CD14-positive monocyte (primary cell): ENCODE measurements at regions not wholly inside any gene's neighbourhood (a gene's known extent, or its start where the extent isn't known, plus 50 kb on each side); places are given as distances from the start of the nearest gene placed in this dataset.

ENCODE experiments used
- DNase-seq, 3 donors: peaks; one replicate each; pipeline ENCODE4 v3.0.0-alpha.2; 2011 to 2022
- H2AFZ ChIP-seq: 2 replicates; pipeline ENCODE4 v1.6.0; 2012; ENCODE audit warnings: mild to moderate bottlenecking, low read depth, low read length, inconsistent platforms; ENCODE audit not compliant: insufficient read depth, poor library complexity, severe bottlenecking
- H3K27ac ChIP-seq, 2 donors: 1 replicate in 1 of 2; 2 replicates in 1 of 2; pipeline ENCODE4 v1.5.1; 2012 to 2013; ENCODE audit warnings: low read length in 2 of 2, control low read depth in 1 of 2, inconsistent platforms in 1 of 2, low read depth in 1 of 2, mild to moderate bottlenecking in 1 of 2
- H3K27me3 ChIP-seq, 2 donors: one replicate each; pipeline versions ENCODE4 v1.6.0 to v1.6.1; 2011 to 2013; ENCODE audit warnings: low read length in 2 of 2; ENCODE audit not compliant: control insufficient read depth in 2 of 2, insufficient read depth in 2 of 2
- H3K36me3 ChIP-seq, 2 donors: replicated peaks in 1 of 2; 1 replicate in 1 of 2; 2 replicates in 1 of 2; pipeline versions ENCODE4 v1.5.1 to v1.6.1; 2012 to 2013; ENCODE audit warnings: low read length in 2 of 2, control low read depth in 1 of 2, inconsistent platforms in 1 of 2, mild to moderate bottlenecking in 1 of 2; ENCODE audit not compliant: insufficient read depth in 2 of 2, control insufficient read depth in 1 of 2
- H3K4me1 ChIP-seq, 2 donors: 1 replicate in 1 of 2; 2 replicates in 1 of 2; pipeline versions ENCODE4 v1.5.1 to v1.6.1; 2012 to 2013; ENCODE audit warnings: low read length in 2 of 2, control low read depth in 1 of 2, inconsistent platforms in 1 of 2, mild to moderate bottlenecking in 1 of 2, moderate library complexity in 1 of 2; ENCODE audit not compliant: insufficient read depth in 2 of 2, control insufficient read depth in 1 of 2
- H3K4me2 ChIP-seq: replicated peaks from 2 replicates; pipeline ENCODE3; 2012; ENCODE audit warnings: low read length, moderate library complexity, mild to moderate bottlenecking; ENCODE audit not compliant: poor library complexity, severe bottlenecking; ENCODE audit errors: extremely low read depth
- H3K4me3 ChIP-seq, 3 experiments: fragments of 200-600 bp in 1 of 3; sonication (generic) in 1 of 3; replicated peaks in 1 of 3; 1 replicate in 2 of 3; 2 replicates in 1 of 3; pipeline ENCODE4 v1.5.1; 2011 to 2013; ENCODE audit warnings: low read length in 3 of 3, mild to moderate bottlenecking in 3 of 3, control low read depth in 2 of 3, low read depth in 2 of 3, inconsistent platforms in 1 of 3, moderate library complexity in 1 of 3
- H3K79me2 ChIP-seq: 2 replicates; pipeline ENCODE4 v1.6.0; 2012; ENCODE audit warnings: mild to moderate bottlenecking, control low read depth, inconsistent platforms, low read length, moderate library complexity; ENCODE audit not compliant: insufficient read depth
- H3K9ac ChIP-seq: 2 replicates; pipeline ENCODE4 v1.6.0; 2017; ENCODE audit warnings: low read length, mild to moderate bottlenecking; ENCODE audit not compliant: insufficient read depth, poor library complexity, severe bottlenecking
- H3K9me3 ChIP-seq, 2 donors: replicated peaks in 1 of 2; 1 replicate in 1 of 2; 2 replicates in 1 of 2; pipeline versions ENCODE4 v1.5.1 to v1.6.1; 2012 to 2013; ENCODE audit warnings: low read length in 2 of 2, control low read depth in 1 of 2; ENCODE audit not compliant: control insufficient read depth in 1 of 2, insufficient read depth in 1 of 2
- H4K20me1 ChIP-seq: 2 replicates; pipeline ENCODE4 v1.6.0; 2012; ENCODE audit warnings: mild to moderate bottlenecking, low read length, control low read depth, moderate library complexity; ENCODE audit not compliant: insufficient read depth
- H3K27ac Mint-ChIP-seq, 7 donors: one replicate each; pipeline ENCODE4 v1.8.0; 2020; ENCODE audit warnings: mild to moderate bottlenecking in 7 of 7, mixed read lengths in 7 of 7, moderate library complexity in 6 of 7, inconsistent platforms in 2 of 7
- H3K27me3 Mint-ChIP-seq, 3 donors: one replicate each; pipeline ENCODE4 v1.8.0; 2021 to 2022; ENCODE audit warnings: low read depth in 3 of 3, mild to moderate bottlenecking in 3 of 3, mixed read lengths in 3 of 3, moderate library complexity in 3 of 3, inconsistent platforms in 1 of 3
- H3K36me3 Mint-ChIP-seq, 2 donors: one replicate each; pipeline ENCODE4 v1.8.0; 2020; ENCODE audit warnings: mixed read lengths in 2 of 2, inconsistent platforms in 1 of 2, mild to moderate bottlenecking in 1 of 2
- H3K4me1 Mint-ChIP-seq: one replicate; pipeline ENCODE4 v1.8.0; 2020; ENCODE audit warnings: mild to moderate bottlenecking, mixed read lengths
- H3K4me3 Mint-ChIP-seq, 2 donors: one replicate each; pipeline ENCODE4 v1.8.0; 2020; ENCODE audit warnings: mild to moderate bottlenecking in 2 of 2, mixed read lengths in 2 of 2, moderate library complexity in 1 of 2
- H3K9me3 Mint-ChIP-seq, 7 donors: one replicate each; pipeline ENCODE4 v1.8.0; 2020 to 2022; ENCODE audit warnings: mixed read lengths in 7 of 7, mild to moderate bottlenecking in 6 of 7, moderate library complexity in 6 of 7, inconsistent platforms in 2 of 7
- WGBS: methylation state at CpG from one replicate; pipeline ENCODE4 v1.1.5; 2013; ENCODE audit warnings: missing lambda C conversion rate; ENCODE audit not compliant: insufficient coverage; 5-methylcytosine and 5-hydroxymethylcytosine counted together
- intact Hi-C, 2 donors: fragments of 100-400 bp; cut with micrococcal nuclease; formaldehyde crosslinking; loops; one replicate each; pipeline versions ENCODE4 v1.15.0 to v1.15.1; 2023
- TF ChIP-seq, protein P1 (sequence below): fragments of 200-600 bp; IDR thresholded peaks from one replicate; pipeline ENCODE4 v1.8.0; 2022; ENCODE audit warnings: antibody characterized with exemption, mild to moderate bottlenecking

DNA sequence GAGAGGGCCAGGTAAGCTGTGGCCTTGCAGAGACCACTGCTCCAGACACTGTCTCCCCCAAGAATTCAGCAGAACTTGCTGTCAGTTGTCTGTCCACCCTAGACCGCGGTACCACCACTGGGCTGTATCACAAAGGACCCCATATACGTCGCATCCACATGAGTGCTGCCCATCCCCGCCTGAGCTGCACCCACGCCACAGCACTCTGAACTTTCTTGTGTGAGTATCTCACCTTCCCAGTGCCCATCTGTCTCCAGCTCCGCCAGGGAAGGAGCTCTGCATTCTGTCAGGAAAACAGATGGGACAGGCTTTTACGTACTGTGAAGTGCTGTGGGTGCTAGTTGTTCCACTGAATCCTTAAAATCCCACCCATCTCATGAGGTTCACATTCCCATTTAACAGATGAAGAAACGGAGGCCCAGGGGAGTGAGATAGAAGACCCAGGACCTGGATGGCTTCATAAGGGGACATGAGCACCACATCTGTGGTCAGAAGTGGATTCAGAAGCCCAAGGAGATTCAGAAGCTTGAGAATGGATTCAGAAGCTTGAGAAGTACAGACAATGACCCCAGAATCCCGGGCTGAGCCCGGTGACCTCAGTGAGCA, 102.5 kb upstream of the ZMIZ1 start:
- Histone ChIP-seq H3K4me2 (no peak overlapping the region), H3K9me3 (no peaks in the 10 kb centered on the region), H3K27me3 (peaks cover 0 to 6% of the 10 kb centered on the region in 2 donors), H4K20me1 (no peaks in the 10 kb centered on the region), H3K79me2 (no peaks in the 10 kb centered on the region), H3K27ac (no peak overlapping the region), H3K4me1 (no peaks in the 10 kb centered on the region), H2AFZ (no peak overlapping the region), H3K36me3 (no peaks in the 10 kb centered on the region), H3K4me3 (no peak overlapping the region), H3K9ac (no peak overlapping the region)
- TF ChIP-seq, protein P1, sequence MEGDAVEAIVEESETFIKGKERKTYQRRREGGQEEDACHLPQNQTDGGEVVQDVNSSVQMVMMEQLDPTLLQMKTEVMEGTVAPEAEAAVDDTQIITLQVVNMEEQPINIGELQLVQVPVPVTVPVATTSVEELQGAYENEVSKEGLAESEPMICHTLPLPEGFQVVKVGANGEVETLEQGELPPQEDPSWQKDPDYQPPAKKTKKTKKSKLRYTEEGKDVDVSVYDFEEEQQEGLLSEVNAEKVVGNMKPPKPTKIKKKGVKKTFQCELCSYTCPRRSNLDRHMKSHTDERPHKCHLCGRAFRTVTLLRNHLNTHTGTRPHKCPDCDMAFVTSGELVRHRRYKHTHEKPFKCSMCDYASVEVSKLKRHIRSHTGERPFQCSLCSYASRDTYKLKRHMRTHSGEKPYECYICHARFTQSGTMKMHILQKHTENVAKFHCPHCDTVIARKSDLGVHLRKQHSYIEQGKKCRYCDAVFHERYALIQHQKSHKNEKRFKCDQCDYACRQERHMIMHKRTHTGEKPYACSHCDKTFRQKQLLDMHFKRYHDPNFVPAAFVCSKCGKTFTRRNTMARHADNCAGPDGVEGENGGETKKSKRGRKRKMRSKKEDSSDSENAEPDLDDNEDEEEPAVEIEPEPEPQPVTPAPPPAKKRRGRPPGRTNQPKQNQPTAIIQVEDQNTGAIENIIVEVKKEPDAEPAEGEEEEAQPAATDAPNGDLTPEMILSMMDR, result no peak
- Mint-ChIP-seq H3K4me3 (no peak overlapping the region), H3K4me1 (peaks cover 2% of the 10 kb centered on the region), H3K27ac (peak overlapping the region in 1 of 7 donors; percentile 40), H3K36me3 (no peaks in the 10 kb centered on the region), H3K9me3 (peaks cover 0 to 2% (median 0%) of the 10 kb centered on the region in 7 donors), H3K27me3 (peaks cover 6 to 29% (median 7%) of the 10 kb centered on the region in 3 donors)
- intact Hi-C loops, result no loop called here
- 98% methylated on average over 5 of the region's 11 CpGs for WGBS
- DNase-seq, result no peak

DNA sequence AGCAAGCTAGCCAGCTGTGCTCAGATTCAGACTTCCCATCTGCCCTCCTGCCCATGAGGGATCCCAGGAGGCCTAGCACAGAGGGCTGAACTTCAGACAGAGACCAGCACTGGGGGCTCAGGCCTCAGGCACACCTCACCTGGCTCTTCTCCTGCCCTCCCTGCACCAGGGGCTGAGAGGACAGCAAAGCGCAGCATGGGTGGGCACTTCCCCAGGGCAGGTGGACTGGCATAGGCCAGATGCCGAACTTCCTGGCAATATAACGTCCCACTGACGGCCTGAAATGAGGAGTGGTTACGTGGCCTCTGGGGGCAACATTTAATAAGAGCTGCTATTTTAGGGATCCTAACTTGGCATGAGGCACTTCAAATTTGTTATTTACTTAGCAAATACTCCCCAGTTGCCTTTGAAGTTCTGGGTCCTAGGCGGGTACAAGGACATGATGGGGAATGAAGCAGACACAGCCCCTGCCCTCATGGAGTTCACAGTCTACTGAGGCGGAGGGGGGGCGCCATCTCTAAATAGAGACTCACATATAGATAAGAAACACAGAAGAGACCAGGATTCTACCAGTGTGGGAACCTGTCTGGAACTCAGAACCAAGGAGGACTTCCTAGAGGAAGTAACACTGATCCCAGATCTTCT, 101.8 kb upstream of the ZMIZ1 start:
- H3K36me3 ChIP-seq, result no peaks in the 10 kb centered on the region
- no peaks in the 10 kb centered on the region for H3K36me3 Mint-ChIP-seq
- no peaks in the 10 kb centered on the region for H3K4me1 ChIP-seq
- H3K4me1 Mint-ChIP-seq, result no peaks in the 10 kb centered on the region
- no peak overlapping the region for H3K27ac Mint-ChIP-seq
- no peak overlapping the region for H3K27ac ChIP-seq
- H3K4me3 ChIP-seq, result no peak overlapping the region
- peaks cover 0 to 6% of the 10 kb centered on the region in 2 donors for H3K27me3 ChIP-seq
- H3K9me3 Mint-ChIP-seq, result peaks cover 0 to 2% (median 0%) of the 10 kb centered on the region in 7 donors
- H3K79me2 ChIP-seq, result no peaks in the 10 kb centered on the region
- H3K4me2 ChIP-seq, result no peak overlapping the region
- no peaks in the 10 kb centered on the region for H3K9me3 ChIP-seq
- H3K4me3 Mint-ChIP-seq, result no peak overlapping the region
- H3K9ac ChIP-seq, result no peak overlapping the region
- TF ChIP-seq, protein P1, result no peak
- intact Hi-C loops, result no loop called here
- 100% methylated on average over 1 of the region's 8 CpGs for WGBS
- H3K27me3 Mint-ChIP-seq, result peaks cover under 1 to 22% (median 7%) of the 10 kb centered on the region in 3 donors
- H2AFZ ChIP-seq, result no peak overlapping the region
- no peaks in the 10 kb centered on the region for H4K20me1 ChIP-seq
- DNase-seq, result no peak
